Neural progenitor cell (in vitro differentiated cells): ENCODE measurements at regions not wholly inside any gene's neighbourhood (a gene's known extent, or its start where the extent isn't known, plus 50 kb on each side); places are given as distances from the start of the nearest gene placed in this dataset.
"Not testable (repeated sequence)": the region's sequence is repeated elsewhere in the genome, so short reads cannot be mapped to it uniquely, and the experiment has no call there.

Source experiments
- EZH2 ChIP-seq: fragments of 200-600 bp; sonication (generic); IDR thresholded peaks from 2 replicates; pipeline ENCODE4 v1.6.1; 2017; ENCODE audit warnings: antibody characterized with exemption, mild to moderate bottlenecking, moderate library complexity
- TF ChIP-seq, protein P1 (sequence below): fragments of 200-600 bp; sonication (generic); IDR thresholded peaks from 2 replicates; pipeline ENCODE4 v1.5.1; 2017; ENCODE audit warnings: antibody characterized with exemption, mild to moderate bottlenecking

DNA sequence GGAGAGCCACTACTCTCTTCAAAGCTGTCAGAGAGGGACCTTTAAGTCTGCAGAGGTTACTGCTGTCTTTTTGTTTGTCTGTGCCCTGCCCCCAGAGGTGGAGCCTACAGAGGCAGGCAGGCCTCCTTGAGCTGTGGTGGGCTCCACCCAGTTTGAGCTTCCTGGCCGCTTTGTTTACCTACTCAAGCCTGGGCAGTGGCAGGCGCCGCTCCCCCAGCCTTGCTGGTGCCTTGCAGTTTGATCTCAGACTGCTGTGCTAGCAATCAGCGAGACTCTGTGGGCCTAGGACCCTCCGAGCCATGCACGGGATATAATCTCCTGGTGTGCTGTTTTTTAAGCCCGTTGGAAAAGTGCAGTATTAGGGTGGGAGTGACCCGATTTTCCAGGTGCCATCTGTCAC is 550.7 kb downstream of the RPL10L start:
- TF ChIP-seq, protein P1, sequence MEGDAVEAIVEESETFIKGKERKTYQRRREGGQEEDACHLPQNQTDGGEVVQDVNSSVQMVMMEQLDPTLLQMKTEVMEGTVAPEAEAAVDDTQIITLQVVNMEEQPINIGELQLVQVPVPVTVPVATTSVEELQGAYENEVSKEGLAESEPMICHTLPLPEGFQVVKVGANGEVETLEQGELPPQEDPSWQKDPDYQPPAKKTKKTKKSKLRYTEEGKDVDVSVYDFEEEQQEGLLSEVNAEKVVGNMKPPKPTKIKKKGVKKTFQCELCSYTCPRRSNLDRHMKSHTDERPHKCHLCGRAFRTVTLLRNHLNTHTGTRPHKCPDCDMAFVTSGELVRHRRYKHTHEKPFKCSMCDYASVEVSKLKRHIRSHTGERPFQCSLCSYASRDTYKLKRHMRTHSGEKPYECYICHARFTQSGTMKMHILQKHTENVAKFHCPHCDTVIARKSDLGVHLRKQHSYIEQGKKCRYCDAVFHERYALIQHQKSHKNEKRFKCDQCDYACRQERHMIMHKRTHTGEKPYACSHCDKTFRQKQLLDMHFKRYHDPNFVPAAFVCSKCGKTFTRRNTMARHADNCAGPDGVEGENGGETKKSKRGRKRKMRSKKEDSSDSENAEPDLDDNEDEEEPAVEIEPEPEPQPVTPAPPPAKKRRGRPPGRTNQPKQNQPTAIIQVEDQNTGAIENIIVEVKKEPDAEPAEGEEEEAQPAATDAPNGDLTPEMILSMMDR: not testable (repeated sequence)
- not testable (repeated sequence) for TF ChIP-seq EZH2
